SK-N-SH (cell line): ENCODE measurements at regions not wholly inside any gene's neighbourhood (a gene's known extent, or its start where the extent isn't known, plus 50 kb on each side); places are given as distances from the start of the nearest gene placed in this dataset.

Source experiments
- CTCF ChIA-PET: fragments of 300-600, 350-600 bp; formaldehyde crosslinking; extraction: SDS; loops from one replicate; lab custom pipeline; 2021; lab: Yijun Ruan, JAX
- POLR2A ChIA-PET: fragments of 350-600 bp; sonication (Branson Sonifier 250); formaldehyde crosslinking; extraction: SDS; loops from one replicate; lab custom pipeline; 2020; ENCODE audit warnings: antibody characterized with exemption, inconsistent platforms; lab: Yijun Ruan, JAX
- DNase-seq: peaks from one replicate; pipeline ENCODE4 v3.0.0; 2012
- H2AFZ ChIP-seq: fragments of 200-600 bp; sonication (generic); 2 replicates; pipeline ENCODE4 v1.8.1; 2016; ENCODE audit warnings: antibody characterized with exemption, mild to moderate bottlenecking, low read depth
- H3F3A ChIP-seq: fragments of 200-600 bp; sonication (generic); replicated peaks from 2 replicates; pipeline ENCODE3; 2016; ENCODE audit warnings: antibody characterized with exemption, mild to moderate bottlenecking; ENCODE audit not compliant: insufficient read depth
- H3K27ac ChIP-seq, 2 experiments: fragments of 200-500 bp in 1 of 2; fragments of 200-600 bp in 1 of 2; sonication (Bioruptor generic) in 1 of 2; sonication (generic), shearing (Covaris generic) in 1 of 2; 2 replicates each; pipeline versions ENCODE4 v1.5.1 to v1.6.1; 2014 to 2016; ENCODE audit warnings: low read depth in 2 of 2, inconsistent platforms in 1 of 2, low read length in 1 of 2, mild to moderate bottlenecking in 1 of 2, mixed read lengths in 1 of 2
- H3K27me3 ChIP-seq: fragments of 200-600 bp; sonication (generic), shearing (Covaris generic); 2 replicates; pipeline ENCODE4 v1.6.1; 2016; ENCODE audit warnings: mixed run types; ENCODE audit not compliant: insufficient read depth
- H3K36me3 ChIP-seq, 2 experiments: fragments of 200-500 bp in 1 of 2; fragments of 200-600 bp in 1 of 2; sonication (Bioruptor generic) in 1 of 2; sonication (generic) in 1 of 2; replicated peaks in 1 of 2; 2 replicates each; pipeline versions ENCODE3 to v1.5.1; 2014 to 2016; ENCODE audit warnings: low read length in 1 of 2, mild to moderate bottlenecking in 1 of 2; ENCODE audit not compliant: insufficient read depth in 2 of 2, control insufficient read depth in 1 of 2
- H3K4me1 ChIP-seq, 2 experiments: fragments of 200-500 bp in 1 of 2; fragments of 200-600 bp in 1 of 2; sonication (Bioruptor generic) in 1 of 2; sonication (generic), shearing (Covaris generic) in 1 of 2; 2 replicates each; pipeline versions ENCODE4 v1.5.1 to v1.6.1; 2014 to 2016; ENCODE audit warnings: low read depth in 1 of 2, low read length in 1 of 2, mixed run types in 1 of 2; ENCODE audit not compliant: insufficient read depth in 2 of 2, control insufficient read depth in 1 of 2
- H3K4me2 ChIP-seq: fragments of 200-600 bp; sonication (generic), shearing (Covaris generic); 2 replicates; pipeline ENCODE4 v1.6.1; 2017; ENCODE audit warnings: mixed run types
- H3K4me3 ChIP-seq, 2 experiments: fragments of 200-500 bp in 1 of 2; fragments of 200-600 bp in 1 of 2; sonication (Bioruptor generic) in 1 of 2; sonication (generic), shearing (Covaris generic) in 1 of 2; 2 replicates each; pipeline versions ENCODE4 v1.5.1 to v1.8.1; 2014 to 2016; ENCODE audit warnings: low read depth in 2 of 2, inconsistent platforms in 1 of 2, low read length in 1 of 2, mild to moderate bottlenecking in 1 of 2, mixed read lengths in 1 of 2, moderate library complexity in 1 of 2
- H3K79me2 ChIP-seq: fragments of 200-600 bp; sonication (generic); 2 replicates; pipeline ENCODE4 v1.8.1; 2017; ENCODE audit warnings: mild to moderate bottlenecking; ENCODE audit not compliant: insufficient read depth
- H3K9ac ChIP-seq: fragments of 200-600 bp; sonication (generic); 2 replicates; pipeline ENCODE4 v1.6.1; 2017; ENCODE audit warnings: mixed run types
- H3K9me2 ChIP-seq: fragments of 200-600 bp; sonication (generic); 2 replicates; pipeline ENCODE4 v1.6.1; 2017; ENCODE audit warnings: mixed run types
- H3K9me3 ChIP-seq: fragments of 200-600 bp; sonication (generic); 2 replicates; pipeline ENCODE4 v1.6.1; 2017; ENCODE audit warnings: mixed run types, mild to moderate bottlenecking, moderate library complexity
- H4K20me1 ChIP-seq: fragments of 200-600 bp; sonication (generic); 2 replicates; pipeline ENCODE4 v1.6.1; 2017; ENCODE audit warnings: mild to moderate bottlenecking, mixed run types; ENCODE audit not compliant: insufficient read depth
- EP300 ChIP-seq, 2 experiments: IDR thresholded peaks; 2 replicates each; pipeline versions ENCODE4 v1.4.0 to v1.6.1; 2012; ENCODE audit warnings: borderline replicate concordance in 1 of 2, low read depth in 1 of 2, low read length in 1 of 2
- EZH2phosphoT487 ChIP-seq: fragments of 200-600 bp; sonication (generic); IDR thresholded peaks from 2 replicates; pipeline ENCODE4 v1.6.1; 2017; ENCODE audit warnings: low read depth, mixed run types, mild to moderate bottlenecking, antibody characterized with exemption, moderate library complexity, borderline replicate concordance
- FOXM1 ChIP-seq: IDR thresholded peaks from 2 replicates; pipeline ENCODE4 v1.4.0; 2012; ENCODE audit warnings: low read depth, mild to moderate bottlenecking
- GABPA ChIP-seq: IDR thresholded peaks from 2 replicates; pipeline ENCODE4 v1.4.0; 2012; ENCODE audit warnings: low read depth, mild to moderate bottlenecking
- MEF2A ChIP-seq: IDR thresholded peaks from 2 replicates; pipeline ENCODE4 v1.4.0; 2012; ENCODE audit warnings: low read depth, borderline replicate concordance
- MXI1 ChIP-seq: IDR thresholded peaks from 2 replicates; pipeline ENCODE4 v1.6.1; 2012; ENCODE audit warnings: mild to moderate bottlenecking, low read depth, low read length, improper control_type of control experiment
- NFIC ChIP-seq: IDR thresholded peaks from 2 replicates; pipeline ENCODE4 v1.4.0; 2012; ENCODE audit warnings: borderline replicate concordance
- REST ChIP-seq: IDR thresholded peaks from 2 replicates; pipeline ENCODE4 v1.6.1; 2012; ENCODE audit warnings: mild to moderate bottlenecking, low read depth, low read length, moderate library complexity
- RFX5 ChIP-seq: IDR thresholded peaks from 2 replicates; pipeline ENCODE4 v1.6.1; 2012; ENCODE audit warnings: mild to moderate bottlenecking, improper control_type of control experiment, low read length
- SMC3 ChIP-seq: IDR thresholded peaks from 2 replicates; pipeline ENCODE4 v1.6.1; 2012; ENCODE audit warnings: low read depth, low read length, improper control_type of control experiment
- TAF1 ChIP-seq: IDR thresholded peaks from 2 replicates; pipeline ENCODE4 v1.6.1; 2012; ENCODE audit warnings: low read depth, mild to moderate bottlenecking, low read length, moderate library complexity, borderline replicate concordance
- TEAD4 ChIP-seq: IDR thresholded peaks from 2 replicates; pipeline ENCODE4 v1.4.0; 2012; ENCODE audit warnings: mild to moderate bottlenecking, borderline replicate concordance; ENCODE audit not compliant: insufficient read depth
- USF2 ChIP-seq: fragments of 150-350 bp; IDR thresholded peaks from 2 replicates; pipeline ENCODE4 v1.6.1; 2017; ENCODE audit warnings: antibody characterized with exemption, low read length, low read depth, borderline replicate concordance
- YY1 ChIP-seq: IDR thresholded peaks from 2 replicates; pipeline ENCODE4 v1.4.0; 2012; ENCODE audit warnings: low read depth, mild to moderate bottlenecking
- ZBTB33 ChIP-seq: IDR thresholded peaks from 2 replicates; pipeline ENCODE4 v1.4.0; 2012; ENCODE audit warnings: low read depth, borderline replicate concordance
- WGBS: methylation state at CpG from one replicate; pipeline ENCODE4 v1.1.6; 2017; ENCODE audit warnings: low lambda C conversion rate; 5-methylcytosine and 5-hydroxymethylcytosine counted together
- TF ChIP-seq, protein P1 (sequence below): fragments of 150-350 bp; IDR thresholded peaks from 2 replicates; pipeline ENCODE4 v1.6.1; 2016; ENCODE audit warnings: mild to moderate bottlenecking, low read depth, low read length

DNA sequence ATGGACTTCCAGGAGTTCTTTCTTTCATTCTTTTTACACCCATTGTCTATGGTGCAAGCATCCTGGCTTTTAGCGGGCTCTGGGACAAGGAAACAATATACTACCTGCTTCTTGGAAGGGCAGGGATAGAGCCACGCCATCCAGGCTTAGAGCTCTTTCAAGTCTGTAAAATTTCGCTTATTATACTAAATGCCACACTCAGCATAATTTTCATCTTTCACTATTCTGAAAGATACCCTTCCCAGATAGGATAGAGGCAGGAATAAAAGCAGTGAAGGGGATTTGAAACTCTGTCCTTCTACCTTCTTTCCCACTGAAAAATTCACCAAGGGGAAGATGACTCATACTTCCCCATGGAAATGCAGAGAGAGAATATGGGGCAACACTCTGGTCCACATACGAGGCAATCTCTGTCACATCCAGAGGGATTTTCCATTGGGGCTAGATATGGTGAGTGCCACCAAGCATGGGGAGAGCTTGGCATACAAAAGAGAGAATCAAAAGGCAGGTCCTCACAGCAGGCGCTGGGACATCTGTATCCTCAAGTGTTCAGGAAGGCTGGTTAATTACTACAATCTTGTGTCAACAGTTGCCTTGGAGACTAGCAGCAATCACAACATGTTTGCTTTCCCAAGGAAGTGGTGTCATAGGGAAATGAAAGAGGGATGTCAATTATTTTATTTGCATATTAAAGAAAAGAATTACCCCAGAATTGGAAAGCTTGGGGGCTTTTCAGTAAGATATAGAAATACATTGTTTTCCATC, 127.6 kb downstream of the TDRD15 start:
- H3K9me2 ChIP-seq: no peaks in the 10 kb centered on the region
- no peak overlapping the region for H2AFZ ChIP-seq
- CTCF ChIA-PET: interaction anchor here (1.3 to 1.9 kb wide), 2 partner anchors 75 to 86 kb away, joined by 3 to 5 read pairs; no protein-coding TSS in a partner anchor
- H3K4me3 ChIP-seq: no peak overlapping the region
- H3K9ac ChIP-seq: no peak overlapping the region
- H3K27ac ChIP-seq: no peak overlapping the region
- no peaks in the 10 kb centered on the region for H4K20me1 ChIP-seq
- H3K4me2 ChIP-seq: no peak overlapping the region
- no peak for DNase-seq
- no peaks in the 10 kb centered on the region for H3K79me2 ChIP-seq
- no peaks in the 10 kb centered on the region; a peak in 1 of 4 replicates for H3K4me1 ChIP-seq
- no peaks in the 10 kb centered on the region for H3K27me3 ChIP-seq
- H3F3A ChIP-seq: no peaks in the 10 kb centered on the region
- no peak for TF ChIP-seq EZH2phosphoT487
- no peak for TF ChIP-seq USF2
- TF ChIP-seq NFIC: no peak
- TF ChIP-seq SMC3: no peak
- TF ChIP-seq TAF1: no peak
- TF ChIP-seq FOXM1: no peak
- TF ChIP-seq RFX5: no peak
- no peak for TF ChIP-seq REST
- TF ChIP-seq, all 33 proteins: peak for 0
- POLR2A ChIA-PET: no interaction called here
- WGBS: 16% methylated on average over 5 of the region's 5 CpGs
- no peaks in the 10 kb centered on the region for H3K36me3 ChIP-seq
- H3K9me3 ChIP-seq: no peaks in the 10 kb centered on the region

- 24% methylated on average over 3 of the region's 3 CpGs for WGBS
- Histone ChIP-seq H3K27ac (no peak overlapping the region), H3K4me1 (peaks cover 0 to 9% of the 10 kb centered on the region in 2 experiments; a peak in 2 of 4 replicates), H3K9me2 (no peaks in the 10 kb centered on the region), H4K20me1 (no peaks in the 10 kb centered on the region), H3K4me3 (no peak overlapping the region), H3F3A (no peaks in the 10 kb centered on the region), H3K9ac (no peak overlapping the region), H3K4me2 (no peak overlapping the region), H3K79me2 (no peaks in the 10 kb centered on the region), H3K27me3 (no peaks in the 10 kb centered on the region), H2AFZ (no peak overlapping the region), H3K9me3 (no peaks in the 10 kb centered on the region), H3K36me3 (no peaks in the 10 kb centered on the region)
- DNase-seq: no peak
- ChIA-PET CTCF (no interaction called here), POLR2A (no interaction called here)
- TF ChIP-seq GABPA: no peak
- no peak for TF ChIP-seq TEAD4
- no peak for TF ChIP-seq MEF2A
- TF ChIP-seq YY1: no peak
- no peak for TF ChIP-seq MXI1
- TF ChIP-seq, protein P1, sequence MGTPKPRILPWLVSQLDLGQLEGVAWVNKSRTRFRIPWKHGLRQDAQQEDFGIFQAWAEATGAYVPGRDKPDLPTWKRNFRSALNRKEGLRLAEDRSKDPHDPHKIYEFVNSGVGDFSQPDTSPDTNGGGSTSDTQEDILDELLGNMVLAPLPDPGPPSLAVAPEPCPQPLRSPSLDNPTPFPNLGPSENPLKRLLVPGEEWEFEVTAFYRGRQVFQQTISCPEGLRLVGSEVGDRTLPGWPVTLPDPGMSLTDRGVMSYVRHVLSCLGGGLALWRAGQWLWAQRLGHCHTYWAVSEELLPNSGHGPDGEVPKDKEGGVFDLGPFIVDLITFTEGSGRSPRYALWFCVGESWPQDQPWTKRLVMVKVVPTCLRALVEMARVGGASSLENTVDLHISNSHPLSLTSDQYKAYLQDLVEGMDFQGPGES: no peak
- TF ChIP-seq EP300 (IDR thresholded peaks at IDR 0.05; ENCODE audit: borderline replicate concordance in 1 of 2, low read depth in 1 of 2, low read length in 1 of 2): no peak
- TF ChIP-seq ZBTB33: no peak
- TF ChIP-seq SMC3: no peak
Observed at GRCh38 chr2:21253311-21254027, 129.7 kb downstream of the TDRD15 start.
